Mucosa of descending colon (tissue), 3 donors: ENCODE measurements at regions not wholly inside any gene's neighbourhood (a gene's known extent, or its start where the extent isn't known, plus 50 kb on each side); places are given as distances from the start of the nearest gene placed in this dataset.

Experiments
- ATAC-seq: fragments of 200-7000 bp; cut with Tn5 transposase; one replicate; pipeline ENCODE4 v1.9.1; 2020; ENCODE audit warnings: mild to moderate bottlenecking, moderate library complexity
- DNase-seq, 3 donors: peaks; one replicate each; pipeline ENCODE4 v3.0.0-alpha.2; 2020
- H3K36me3 ChIP-seq: fragments of 200-600 bp; one replicate; pipeline ENCODE4 v1.8.0; 2021; ENCODE audit warnings: low read depth, mild to moderate bottlenecking
- H3K4me1 ChIP-seq: fragments of 200-600 bp; one replicate; pipeline ENCODE4 v1.8.0; 2021; ENCODE audit warnings: low read depth, mild to moderate bottlenecking
- H3K4me3 ChIP-seq: fragments of 200-600 bp; one replicate; pipeline ENCODE4 v1.8.0; 2021; ENCODE audit warnings: mild to moderate bottlenecking
- H3K9me3 ChIP-seq: fragments of 200-600 bp; one replicate; pipeline ENCODE4 v1.8.0; 2021; ENCODE audit warnings: mild to moderate bottlenecking
- CTCF ChIP-seq: fragments of 200-600 bp; IDR thresholded peaks from one replicate; pipeline ENCODE4 v1.8.0; 2022; ENCODE audit warnings: antibody characterized with exemption, mild to moderate bottlenecking
- intact Hi-C, 2 donors: fragments of 100-400 bp; cut with DNase I in 1 of 2; cut with micrococcal nuclease in 1 of 2; formaldehyde crosslinking; loops; one replicate each; pipeline versions ENCODE4 v1.11.0 to v1.11.1; 2022; cut with DNase I, micrococcal nuclease
- donor health status: DM: no; HTN: no; CAD: no; lungs with moderate emphysema.
- donor health status: DM: no; HTN: no; CAD: no.
- donor health status: DM: no; HTN: yes; CAD: no.

- H3K9me3 ChIP-seq: no peaks in the 10 kb centered on the region
- no peak for DNase-seq
- ATAC-seq: no peak
- no peaks in the 10 kb centered on the region for H3K36me3 ChIP-seq
- no peak for TF ChIP-seq CTCF
- no peak overlapping the region for H3K4me3 ChIP-seq
- no peaks in the 10 kb centered on the region for H3K4me1 ChIP-seq
- intact Hi-C loops: no loop called here
Measured at GRCh38 chr5:67319935-67320725, 123.5 kb upstream of the CD180 start.

DNA sequence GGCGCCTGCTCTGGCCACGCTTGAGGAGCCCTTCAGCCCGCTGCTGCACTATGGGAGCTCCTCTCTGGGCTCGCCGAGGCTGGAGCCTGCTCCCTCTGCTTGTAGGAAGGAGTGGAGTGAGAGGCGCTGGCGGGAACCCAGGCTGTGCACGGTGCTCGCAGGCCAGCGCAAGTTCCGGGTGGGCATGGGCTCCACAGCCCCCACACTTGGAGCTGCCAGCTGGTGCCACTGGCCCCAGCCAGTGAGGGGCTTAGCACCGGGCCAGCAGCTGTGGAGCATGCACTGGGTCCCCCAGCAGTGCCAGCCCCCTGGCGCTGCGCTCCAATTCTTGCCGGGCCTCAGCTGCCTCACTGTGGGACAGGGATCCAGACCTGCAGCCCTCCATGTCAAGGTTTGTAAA, 122.1 kb upstream of the CD180 start:
- no peak for ATAC-seq
- no peak for TF ChIP-seq CTCF
- Histone ChIP-seq H3K9me3 (no peaks in the 10 kb centered on the region), H3K4me1 (no peaks in the 10 kb centered on the region), H3K36me3 (no peaks in the 10 kb centered on the region), H3K4me3 (no peak overlapping the region)
- DNase-seq: no peak
- intact Hi-C loops: no loop called here

DNA sequence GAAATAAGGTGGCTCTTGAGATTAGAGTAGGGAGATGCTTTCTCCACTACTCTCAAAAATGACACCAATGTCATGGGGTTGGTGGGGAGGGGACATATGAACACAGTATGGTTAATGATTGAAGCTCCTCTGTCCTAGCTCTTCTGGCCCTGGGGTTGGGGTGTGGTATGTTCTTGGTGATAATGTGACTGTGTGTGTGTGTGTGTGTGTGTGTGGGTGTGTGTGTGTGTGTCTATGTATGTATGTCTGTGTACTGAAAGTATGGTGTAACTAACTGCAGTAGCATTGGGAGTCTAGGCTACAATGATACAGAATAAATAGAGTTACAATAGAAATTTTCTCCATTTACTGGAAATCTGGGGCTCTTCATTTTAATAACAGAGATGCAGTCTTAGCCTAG, 121.0 kb upstream of the CD180 start:
- DNase-seq (no peak), ATAC-seq (no peak)
- intact Hi-C loops: no loop called here
- Histone ChIP-seq H3K4me3 (no peak overlapping the region), H3K36me3 (no peaks in the 10 kb centered on the region), H3K9me3 (no peaks in the 10 kb centered on the region), H3K4me1 (no peaks in the 10 kb centered on the region)
- TF ChIP-seq CTCF: no peak

- ATAC-seq (no peak), DNase-seq (no peak)
- H3K4me1 ChIP-seq: no peaks in the 10 kb centered on the region
- H3K36me3 ChIP-seq: no peaks in the 10 kb centered on the region
- H3K9me3 ChIP-seq: no peaks in the 10 kb centered on the region
- no peak overlapping the region for H3K4me3 ChIP-seq
- no peak for TF ChIP-seq CTCF
- intact Hi-C loops: no loop called here
Measured at GRCh38 chr5:67316695-67317094, 120.1 kb upstream of the CD180 start.

GRCh38 chr5:67315082-67315989, 118.7 kb upstream of the CD180 start:
- intact Hi-C loops: no loop called here
- no peak for ATAC-seq
- H3K4me3 ChIP-seq: no peak overlapping the region
- no peak for DNase-seq
- TF ChIP-seq CTCF: no peak
- H3K9me3 ChIP-seq: no peaks in the 10 kb centered on the region
- no peaks in the 10 kb centered on the region for H3K36me3 ChIP-seq
- no peaks in the 10 kb centered on the region for H3K4me1 ChIP-seq
